GM12878 (cell line): ENCODE measurements at regions not wholly inside any gene's neighbourhood (a gene's known extent, or its start where the extent isn't known, plus 50 kb on each side); places are given as distances from the start of the nearest gene placed in this dataset.

Experiments
- ATAC-seq: fragments of 200-7000 bp; cut with Tn5 transposase; 3 replicates; pipeline ENCODE4 v1.9.1; 2020; ENCODE audit warnings: mild to moderate bottlenecking, moderate library complexity
- BruUV-seq: library from RNA; stranded (reverse); fragments of 400-500 nt; replicated peaks from 2 replicates; lab custom pipeline; 2021; lab: Mats Ljungman, UMichigan
- CTCF ChIA-PET: fragments of 300-600 bp; sonication (Branson Sonifier 250); formaldehyde crosslinking; extraction: SDS; loops from one replicate; lab custom pipeline; 2021; ENCODE audit warnings: inconsistent platforms; lab: Yijun Ruan, JAX
- POLR2A ChIA-PET: fragments of 350-600 bp; formaldehyde crosslinking; extraction: SDS; loops from one replicate; lab custom pipeline; 2021; ENCODE audit warnings: inconsistent platforms; lab: Charles Lee
- RAD21 ChIA-PET: fragments of 300-600 bp; sonication (Branson Sonifier 250); formaldehyde crosslinking; loops from one replicate; lab custom pipeline; 2023; ENCODE audit warnings: antibody characterized with exemption; ENCODE audit not compliant: unreplicated experiment; lab: Charles Lee
- SMC1A ChIA-PET: fragments of 300-600 bp; sonication (Branson Sonifier 250); formaldehyde crosslinking; loops from one replicate; lab custom pipeline; 2023; ENCODE audit not compliant: unreplicated experiment, uncharacterized antibody; lab: Charles Lee
- DNase-seq: peaks from one replicate; pipeline ENCODE4 v3.0.0-alpha.2; 2011; ENCODE audit warnings: low read depth, low spot score
- FAIRE-seq: peaks from 3 replicates; lab custom pipeline; 2011; peaks lifted over from hg19 to GRCh38; lab: Jason Lieb, UNC
- H2AFZ ChIP-seq: 2 replicates; pipeline ENCODE4 v1.6.0; 2011; ENCODE audit warnings: low read depth, low read length, control low read depth; ENCODE audit not compliant: control insufficient read depth
- H3K27ac ChIP-seq: 2 replicates; pipeline ENCODE4 v1.5.1; 2011; ENCODE audit warnings: control low read depth; ENCODE audit not compliant: control insufficient read depth, insufficient read depth
- H3K27me3 ChIP-seq, 2 experiments: replicated peaks in 1 of 2; 2 replicates each; pipeline versions ENCODE4 v1.6.0 to v1.6.1; 2011; ENCODE audit warnings: low read length in 1 of 2; ENCODE audit not compliant: control insufficient read depth in 2 of 2, insufficient read depth in 2 of 2
- H3K36me3 ChIP-seq, 2 experiments: 2 replicates each; pipeline ENCODE4 v1.5.1; 2011; ENCODE audit warnings: low read length in 1 of 2; ENCODE audit not compliant: control insufficient read depth in 2 of 2, insufficient read depth in 2 of 2
- H3K4me1 ChIP-seq: 2 replicates; pipeline ENCODE4 v1.6.1; 2011; ENCODE audit warnings: mild to moderate bottlenecking, low read length, moderate library complexity, mixed read lengths; ENCODE audit not compliant: control insufficient read depth, insufficient read depth
- H3K4me2 ChIP-seq: 2 replicates; pipeline ENCODE4 v1.6.0; 2011; ENCODE audit warnings: control low read depth; ENCODE audit not compliant: control insufficient read depth, insufficient read depth
- H3K4me3 ChIP-seq: fragments of 200-600 bp; sonication (generic); 2 replicates; pipeline ENCODE4 v1.5.1; 2016
- H3K79me2 ChIP-seq: 2 replicates; pipeline ENCODE4 v1.6.0; 2011; ENCODE audit warnings: low read length; ENCODE audit not compliant: control insufficient read depth, insufficient read depth
- H3K9ac ChIP-seq: 2 replicates; pipeline ENCODE4 v1.8.0; 2011; ENCODE audit warnings: low read length, control low read depth, mixed read lengths; ENCODE audit not compliant: control insufficient read depth, insufficient read depth
- H3K9me3 ChIP-seq: replicated peaks from 3 replicates; pipeline ENCODE4 v1.5.1; 2011; ENCODE audit warnings: mild to moderate bottlenecking, low read length; ENCODE audit not compliant: control insufficient read depth, insufficient read depth
- H4K20me1 ChIP-seq: 2 replicates; pipeline ENCODE4 v1.6.0; 2011; ENCODE audit not compliant: control insufficient read depth, insufficient read depth
- CBX5 ChIP-seq: sonication (generic); IDR thresholded peaks from 2 replicates; pipeline ENCODE4 v1.6.1; 2016; ENCODE audit warnings: low read depth, moderate library complexity, mild to moderate bottlenecking, inconsistent platforms
- CEBPB ChIP-seq, 2 experiments: fragments of 150-350 bp in 1 of 2; IDR thresholded peaks; 2 replicates each; pipeline ENCODE4 v1.6.1; 2012 to 2014; ENCODE audit warnings: low read depth in 2 of 2, low read length in 2 of 2, borderline replicate concordance in 1 of 2, inconsistent platforms in 1 of 2
- ESRRA ChIP-seq: IDR thresholded peaks from 2 replicates; pipeline ENCODE4 v1.6.1; 2012; ENCODE audit warnings: mild to moderate bottlenecking, low read length, improper control_type of control experiment
- ETV6 ChIP-seq, 2 experiments: fragments of 450-650 bp in 1 of 2; IDR thresholded peaks in 1 of 2; conservative IDR thresholded peaks in 1 of 2; 2 replicates each; pipeline ENCODE4 v1.6.1; 2014; ENCODE audit warnings: antibody characterized with exemption in 1 of 2, borderline replicate concordance in 1 of 2, low read depth in 1 of 2, mild to moderate bottlenecking in 1 of 2, moderate library complexity in 1 of 2
- FOXK2 ChIP-seq: fragments of 450-650 bp; IDR thresholded peaks from 2 replicates; pipeline ENCODE4 v1.6.1; 2017; ENCODE audit warnings: mild to moderate bottlenecking, moderate library complexity
- IKZF2 ChIP-seq, 2 experiments: fragments of 450-650 bp; IDR thresholded peaks; 2 replicates each; pipeline ENCODE4 v1.6.1; 2017; ENCODE audit warnings: mild to moderate bottlenecking in 2 of 2, moderate library complexity in 2 of 2
- NFXL1 ChIP-seq: fragments of 450-650 bp; IDR thresholded peaks from 2 replicates; pipeline ENCODE4 v1.6.1; 2017; ENCODE audit warnings: antibody characterized with exemption, mild to moderate bottlenecking, borderline replicate concordance
- PAX8 ChIP-seq: fragments of 450-650 bp; IDR thresholded peaks from 2 replicates; pipeline ENCODE4 v1.6.1; 2017; ENCODE audit warnings: mild to moderate bottlenecking, moderate library complexity
- SMAD5 ChIP-seq: IDR thresholded peaks from 2 replicates; pipeline ENCODE4 v1.6.1; 2016; ENCODE audit warnings: antibody characterized with exemption, low read depth
- SMARCA5 ChIP-seq: fragments of 450-650 bp; IDR thresholded peaks from 2 replicates; pipeline ENCODE4 v1.6.1; 2017; ENCODE audit warnings: mild to moderate bottlenecking
- SP1 ChIP-seq: IDR thresholded peaks from one replicate; pipeline ENCODE4 v1.6.1; 2011; ENCODE audit warnings: low read depth, low read length
- SPI1 ChIP-seq: IDR thresholded peaks from 2 replicates; pipeline ENCODE4 v1.6.1; 2011; ENCODE audit warnings: low read depth, mild to moderate bottlenecking, low read length, moderate library complexity, borderline replicate concordance; ENCODE audit not compliant: insufficient read depth
- SREBF2 ChIP-seq: IDR thresholded peaks from 2 replicates; pipeline ENCODE4 v1.6.1; 2012; ENCODE audit warnings: mild to moderate bottlenecking, low read length
- TARDBP ChIP-seq: IDR thresholded peaks from 2 replicates; pipeline ENCODE4 v1.6.1; 2016; ENCODE audit warnings: borderline replicate concordance
- WRNIP1 ChIP-seq: IDR thresholded peaks from 2 replicates; pipeline ENCODE4 v1.6.1; 2011; ENCODE audit warnings: low read depth, low read length, improper control_type of control experiment, borderline replicate concordance
- ZNF217 ChIP-seq: fragments of 450-650 bp; IDR thresholded peaks from 2 replicates; pipeline ENCODE4 v1.6.1; 2017; ENCODE audit warnings: antibody characterized with exemption, mild to moderate bottlenecking
- ZNF592 ChIP-seq: fragments of 450-650 bp; IDR thresholded peaks from 2 replicates; pipeline ENCODE4 v1.6.1; 2017; ENCODE audit warnings: mild to moderate bottlenecking, moderate library complexity
- in situ Hi-C: fragments of 300-500 bp; cut with MboI; formaldehyde crosslinking; loops from 9 replicates; pipeline ENCODE4 v1.14.3; 2018; ENCODE audit warnings: mixed read lengths
- intact Hi-C: fragments of 100-400 bp; cut with micrococcal nuclease; formaldehyde crosslinking; loops from one replicate; pipeline ENCODE4 v1.14.2; 2022; ENCODE audit not compliant: unreplicated experiment
- TF ChIP-seq, protein P1 (sequence below): IDR thresholded peaks from 2 replicates; pipeline ENCODE4 v1.6.1; 2011; ENCODE audit warnings: mild to moderate bottlenecking, low read depth, low read length, moderate library complexity; ENCODE audit not compliant: insufficient replicate concordance

GRCh38 chrX:34576864-34577263 is 80.2 kb downstream of the TMEM47 start:
- intact Hi-C loops, result no loop called here
- no TSS peak for BruUV-seq
- no peak overlapping the region for H3K4me2 ChIP-seq
- in situ Hi-C loops, result no loop called here
- no peaks in the 10 kb centered on the region for H3K36me3 ChIP-seq
- FAIRE-seq, result no peak
- POLR2A ChIA-PET, result no interaction called here
- H3K27ac ChIP-seq, result no peak overlapping the region
- DNase-seq, result no peak
- CTCF ChIA-PET, result no interaction called here
- no peak overlapping the region for H3K9ac ChIP-seq
- ATAC-seq, result no peak
- H3K79me2 ChIP-seq, result no peaks in the 10 kb centered on the region
- RAD21 ChIA-PET, result no interaction called here
- no peaks in the 10 kb centered on the region for H4K20me1 ChIP-seq
- H3K9me3 ChIP-seq, result no peaks in the 10 kb centered on the region
- H3K27me3 ChIP-seq, result no peaks in the 10 kb centered on the region
- no peak for TF ChIP-seq ZNF592
- no peak for TF ChIP-seq SMAD5
- TF ChIP-seq ETV6 (conservative IDR thresholded peaks at IDR 0.05 in 1 of 2, IDR thresholded peaks at IDR 0.05 in 1 of 2; ENCODE audit: borderline replicate concordance in 1 of 2, low read depth in 1 of 2), result no peak
- no peak for TF ChIP-seq SPI1
- no peak for TF ChIP-seq PAX8
- TF ChIP-seq ZNF217, result no peak
- no peak for TF ChIP-seq CEBPB (IDR thresholded peaks at IDR 0.05; ENCODE audit: borderline replicate concordance in 1 of 2, low read depth in 2 of 2, low read length in 2 of 2)
- TF ChIP-seq, protein P1, sequence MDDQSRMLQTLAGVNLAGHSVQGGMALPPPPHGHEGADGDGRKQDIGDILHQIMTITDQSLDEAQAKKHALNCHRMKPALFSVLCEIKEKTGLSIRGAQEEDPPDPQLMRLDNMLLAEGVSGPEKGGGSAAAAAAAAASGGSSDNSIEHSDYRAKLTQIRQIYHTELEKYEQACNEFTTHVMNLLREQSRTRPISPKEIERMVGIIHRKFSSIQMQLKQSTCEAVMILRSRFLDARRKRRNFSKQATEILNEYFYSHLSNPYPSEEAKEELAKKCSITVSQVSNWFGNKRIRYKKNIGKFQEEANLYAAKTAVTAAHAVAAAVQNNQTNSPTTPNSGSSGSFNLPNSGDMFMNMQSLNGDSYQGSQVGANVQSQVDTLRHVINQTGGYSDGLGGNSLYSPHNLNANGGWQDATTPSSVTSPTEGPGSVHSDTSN, result no peak
- TF ChIP-seq SREBF2, result no peak
- no peak for TF ChIP-seq ESRRA
- TF ChIP-seq TARDBP, result no peak
- no peak for TF ChIP-seq FOXK2
- no peak for TF ChIP-seq WRNIP1
- TF ChIP-seq SP1, result no peak
- TF ChIP-seq IKZF2 (IDR thresholded peaks at IDR 0.05), result no peak
- no peak for TF ChIP-seq NFXL1
- no peak for TF ChIP-seq CBX5
- TF ChIP-seq SMARCA5, result no peak
- TF ChIP-seq, all 136 proteins: peak for 0
- Histone ChIP-seq H3K4me3 (no peak overlapping the region), H2AFZ (no peak overlapping the region), H3K4me1 (no peaks in the 10 kb centered on the region)
- SMC1A ChIA-PET, result interaction anchor here (0.6 kb wide), 1 partner anchor 26 kb away, joined by 3 read pairs; no protein-coding TSS in a partner anchor
